Limb (tissue), 2 donors: ENCODE measurements at regions not wholly inside any gene's neighbourhood (a gene's known extent, or its start where the extent isn't known, plus 50 kb on each side); places are given as distances from the start of the nearest gene placed in this dataset.
A peak's percentile ranks its signal among the peaks of the same experiment; 100 is the strongest.

ENCODE experiments used
- DNase-seq, 2 donors: peaks; one replicate each; pipeline ENCODE4 v3.0.0-alpha.2; 2016; ENCODE audit errors: extremely low spot score in 2 of 2

GRCh38 chr7:32428546-32428945 lies 61.6 kb downstream of the LSM5 start:
- no peak for DNase-seq

GRCh38 chr7:32427769-32428291 lies 62.4 kb downstream of the LSM5 start:
- peak; percentile 73 to 87 for DNase-seq

- DNase-seq, result no peak
Observed at GRCh38 chr7:32416846-32417245, 73.3 kb downstream of the LSM5 start.

- DNase-seq, result no peak
Observed at GRCh38 chr7:32415936-32416335, 74.2 kb downstream of the LSM5 start.

GRCh38 chr7:32415519-32415918 lies 74.7 kb downstream of the LSM5 start:
- no peak for DNase-seq

- no peak for DNase-seq
Observed at GRCh38 chr7:32412471-32412870, 77.7 kb downstream of the LSM5 start.

GRCh38 chr7:32410545-32410944 lies 79.6 kb downstream of the LSM5 start:
- DNase-seq, result no peak

GRCh38 chr7:32406386-32406785 lies 83.8 kb downstream of the LSM5 start:
- DNase-seq, result no peak

- no peak for DNase-seq
Observed at GRCh38 chr7:32403463-32404229, 86.5 kb downstream of the LSM5 start.

- no peak for DNase-seq
Observed at GRCh38 chr7:32400676-32401075, 89.5 kb downstream of the LSM5 start.

GRCh38 chr7:32399311-32399710 lies 90.9 kb downstream of the LSM5 start:
- no peak for DNase-seq

- DNase-seq, result no peak
Observed at GRCh38 chr7:32395168-32395567, 95.0 kb downstream of the LSM5 start.

- DNase-seq, result no peak
Observed at GRCh38 chr7:32393861-32394260, 96.3 kb downstream of the LSM5 start.

- DNase-seq, result no peak
Observed at GRCh38 chr7:32390210-32390609, 100.0 kb downstream of the LSM5 start.

- no peak for DNase-seq
Observed at GRCh38 chr7:32385316-32385956, 104.7 kb downstream of the LSM5 start.

GRCh38 chr7:32381024-32381601 lies 109.1 kb downstream of the LSM5 start:
- DNase-seq, result no peak

GRCh38 chr7:32379510-32380112 lies 110.6 kb downstream of the LSM5 start:
- no peak for DNase-seq

- no peak for DNase-seq
Observed at GRCh38 chr7:32378988-32379387, 111.2 kb downstream of the LSM5 start.

GRCh38 chr7:32364581-32364980 lies 125.6 kb downstream of the LSM5 start:
- no peak for DNase-seq

GRCh38 chr7:32360127-32360526 lies 130.1 kb downstream of the LSM5 start:
- DNase-seq, result no peak

GRCh38 chr7:32357535-32358277 lies 132.5 kb downstream of the LSM5 start:
- DNase-seq, result no peak
